ENCODE measurements at regions not wholly inside any gene's neighbourhood (a gene's known extent, or its start where the extent isn't known, plus 50 kb on each side); places are given as distances from the start of the nearest gene placed in this dataset.

DNA sequence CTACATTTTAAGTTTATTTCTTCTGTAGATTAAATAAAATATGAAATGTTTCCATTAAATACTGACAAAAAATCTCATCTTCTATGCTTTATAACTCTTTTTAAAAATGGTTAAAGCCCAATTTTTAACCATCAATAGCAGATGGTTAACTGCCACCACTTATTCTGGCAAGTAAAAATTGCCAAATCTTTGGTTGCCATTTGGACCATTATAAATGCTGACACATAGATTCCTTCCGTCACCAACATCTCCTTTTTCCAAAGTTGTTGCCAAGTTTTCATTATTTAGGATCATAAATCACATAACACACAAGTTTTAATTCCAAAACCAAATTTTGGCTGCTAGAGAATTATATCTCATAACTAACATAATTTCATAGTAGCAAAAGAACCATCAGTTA, 1614.3 kb downstream of the REEP3 start:
- Histone ChIP-seq H3K36me3 (replicated peaks in 1 of 2; ENCODE audit: control insufficient read depth in 1 of 2, insufficient read depth in 2 of 2, low read length in 2 of 2) (no peaks in the 10 kb centered on the region), H3K27ac (ENCODE audit: extremely low read length, insufficient read depth, low read length) (no peak overlapping the region), H2AFZ (ENCODE audit: low read length) (no peak overlapping the region), H3K9me3 (ENCODE audit: low read length) (no peaks in the 10 kb centered on the region), H4K20me1 (ENCODE audit: insufficient read depth, low read length) (no peaks in the 10 kb centered on the region), H3K4me3 (replicated peaks in 1 of 3; ENCODE audit: insufficient read depth in 1 of 3, low read depth in 2 of 3, low read length in 3 of 3) (no peak overlapping the region), H3K79me2 (ENCODE audit: insufficient read depth, low read length) (no peaks in the 10 kb centered on the region), H3K4me1 (ENCODE audit: insufficient read depth, low read length) (no peaks in the 10 kb centered on the region), H3K4me2 (ENCODE audit: low read depth, low read length) (no peak overlapping the region), H3K27me3 (ENCODE audit: control insufficient read depth in 1 of 2, insufficient read depth in 2 of 2, low read length in 2 of 2) (no peaks in the 10 kb centered on the region), H3K9ac (ENCODE audit: insufficient read depth, low read depth, low read length) (no peak overlapping the region)
- POLR2A ChIA-PET: no interaction called here
- no TSS peak for BruUV-seq (replicated peaks)
- in situ Hi-C loops (cut with HindIII; ENCODE audit: extremely low pct_ligation_motif_present, low pct_unique_long_range_greater_than_20kb): no loop called here
- intact Hi-C loops (cut with micrococcal nuclease; ENCODE audit: unreplicated experiment): no loop called here
- DNase-seq (ENCODE audit: low spot score) (no peak), FAIRE-seq (no peak), ATAC-seq (no peak)
- TF ChIP-seq MAFK (conservative IDR thresholded peaks at IDR 0.05 in 1 of 2, IDR thresholded peaks at IDR 0.05 in 1 of 2; ENCODE audit: low read length in 2 of 2): peak; percentile 14 to 70; a peak in 2 of 4 replicates
- peak; percentile 40; the same call in 1 of the 2 replicates for TF ChIP-seq MAFF (IDR thresholded peaks at IDR 0.05; ENCODE audit: low read depth, low read length)
- TF ChIP-seq ZNF678 (CRISPR knock-in tag; IDR thresholded peaks at IDR 0.05): no peak
- no peak for TF ChIP-seq DNMT3B (CRISPR knock-in tag; conservative IDR thresholded peaks at IDR 0.05)
- CTCF ChIA-PET (ENCODE audit: low intra/inter-chr PET ratio, low total read pairs): no interaction called here
- 3% methylated on average over 1 of the region's 1 CpG for WGBS (ENCODE audit: low lambda C conversion rate)

DNA sequence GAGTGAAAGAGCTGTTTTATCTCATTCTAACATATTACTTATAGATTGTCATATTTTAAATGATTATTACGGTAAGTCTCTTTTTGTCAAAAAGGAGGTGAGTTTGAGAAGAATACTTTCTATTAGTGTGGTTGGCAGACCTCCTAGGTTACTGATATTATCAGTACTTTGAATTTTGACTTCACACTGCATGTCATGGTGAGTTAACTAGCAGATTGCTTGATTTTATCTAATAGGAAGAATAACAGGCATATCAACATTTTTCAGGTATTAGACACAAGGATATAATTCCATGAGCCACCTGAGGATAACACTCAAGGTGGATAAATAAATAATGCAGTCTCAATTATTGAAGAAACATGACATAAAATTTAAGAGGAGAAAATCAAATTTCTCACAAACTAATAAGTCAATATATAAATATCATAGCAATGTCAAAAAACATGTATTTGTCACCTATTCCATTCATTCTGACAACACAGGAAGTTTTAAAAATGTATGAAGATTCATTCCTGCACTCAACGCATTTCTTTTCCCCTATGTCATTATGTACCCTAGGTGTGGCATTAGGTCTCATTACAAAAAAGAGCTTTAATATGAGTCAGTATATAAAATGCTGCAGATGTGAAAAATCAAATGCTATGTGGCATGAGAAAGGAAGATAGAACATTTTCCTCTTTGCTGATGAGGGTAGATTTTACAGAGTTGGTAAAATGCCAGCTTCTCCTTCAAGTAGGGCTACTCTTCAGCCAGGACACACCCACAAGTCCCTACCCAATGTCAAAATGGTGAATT, 1621.6 kb downstream of the REEP3 start:
- H4K20me1 ChIP-seq (ENCODE audit: insufficient read depth, low read length): no peaks in the 10 kb centered on the region
- H3K4me3 ChIP-seq (replicated peaks in 1 of 3; ENCODE audit: insufficient read depth in 1 of 3, low read depth in 2 of 3, low read length in 3 of 3): no peak overlapping the region
- H3K9ac ChIP-seq (ENCODE audit: insufficient read depth, low read depth, low read length): no peak overlapping the region
- H3K27ac ChIP-seq (ENCODE audit: extremely low read length, insufficient read depth, low read length): no peak overlapping the region
- no peaks in the 10 kb centered on the region for H3K27me3 ChIP-seq (ENCODE audit: control insufficient read depth in 1 of 2, insufficient read depth in 2 of 2, low read length in 2 of 2)
- 3% methylated on average over 2 of the region's 2 CpGs for WGBS (ENCODE audit: low lambda C conversion rate)
- no peak for TF ChIP-seq ZNF235 (CRISPR knock-in tag; IDR thresholded peaks at IDR 0.05; ENCODE audit: borderline replicate concordance)
- no peak for TF ChIP-seq ZBTB21 (CRISPR knock-in tag; IDR thresholded peaks at IDR 0.05)
- no peak for TF ChIP-seq ATAD3A (CRISPR knock-in tag; IDR thresholded peaks at IDR 0.05)
- TF ChIP-seq RORA (CRISPR knock-in tag; IDR thresholded peaks at IDR 0.05): no peak
- DNase-seq (ENCODE audit: low spot score): no peak
- ChIA-PET CTCF (ENCODE audit: low intra/inter-chr PET ratio, low total read pairs) (no interaction called here), POLR2A (no interaction called here)
- H3K9me3 ChIP-seq (ENCODE audit: low read length): no peaks in the 10 kb centered on the region
- in situ Hi-C loops (cut with HindIII; ENCODE audit: extremely low pct_ligation_motif_present, low pct_unique_long_range_greater_than_20kb): no loop called here
- H3K4me2 ChIP-seq (ENCODE audit: low read depth, low read length): no peak overlapping the region
- intact Hi-C loops (cut with micrococcal nuclease; ENCODE audit: unreplicated experiment): no loop called here
- no peak for ATAC-seq
- no peaks in the 10 kb centered on the region for H3K4me1 ChIP-seq (ENCODE audit: insufficient read depth, low read length)
- H2AFZ ChIP-seq (ENCODE audit: low read length): no peak overlapping the region
- no peaks in the 10 kb centered on the region for H3K36me3 ChIP-seq (replicated peaks in 1 of 2; ENCODE audit: control insufficient read depth in 1 of 2, insufficient read depth in 2 of 2, low read length in 2 of 2)
- no peak for FAIRE-seq
- no TSS peak for BruUV-seq (replicated peaks)
- no peaks in the 10 kb centered on the region for H3K79me2 ChIP-seq (ENCODE audit: insufficient read depth, low read length)

All from HepG2 (cell line).